CD14-positive monocyte (primary cell): ENCODE measurements at regions not wholly inside any gene's neighbourhood (a gene's known extent, or its start where the extent isn't known, plus 50 kb on each side); places are given as distances from the start of the nearest gene placed in this dataset.

Source experiments
- DNase-seq, 3 donors: peaks; one replicate each; pipeline ENCODE4 v3.0.0-alpha.2; 2011 to 2022
- H2AFZ ChIP-seq: 2 replicates; pipeline ENCODE4 v1.6.0; 2012; ENCODE audit warnings: mild to moderate bottlenecking, low read depth, low read length, inconsistent platforms; ENCODE audit not compliant: insufficient read depth, poor library complexity, severe bottlenecking
- H3K27ac ChIP-seq, 2 donors: 1 replicate in 1 of 2; 2 replicates in 1 of 2; pipeline ENCODE4 v1.5.1; 2012 to 2013; ENCODE audit warnings: low read length in 2 of 2, control low read depth in 1 of 2, inconsistent platforms in 1 of 2, low read depth in 1 of 2, mild to moderate bottlenecking in 1 of 2
- H3K27me3 ChIP-seq, 2 donors: one replicate each; pipeline versions ENCODE4 v1.6.0 to v1.6.1; 2011 to 2013; ENCODE audit warnings: low read length in 2 of 2; ENCODE audit not compliant: control insufficient read depth in 2 of 2, insufficient read depth in 2 of 2
- H3K36me3 ChIP-seq, 2 donors: replicated peaks in 1 of 2; 1 replicate in 1 of 2; 2 replicates in 1 of 2; pipeline versions ENCODE4 v1.5.1 to v1.6.1; 2012 to 2013; ENCODE audit warnings: low read length in 2 of 2, control low read depth in 1 of 2, inconsistent platforms in 1 of 2, mild to moderate bottlenecking in 1 of 2; ENCODE audit not compliant: insufficient read depth in 2 of 2, control insufficient read depth in 1 of 2
- H3K4me1 ChIP-seq, 2 donors: 1 replicate in 1 of 2; 2 replicates in 1 of 2; pipeline versions ENCODE4 v1.5.1 to v1.6.1; 2012 to 2013; ENCODE audit warnings: low read length in 2 of 2, control low read depth in 1 of 2, inconsistent platforms in 1 of 2, mild to moderate bottlenecking in 1 of 2, moderate library complexity in 1 of 2; ENCODE audit not compliant: insufficient read depth in 2 of 2, control insufficient read depth in 1 of 2
- H3K4me2 ChIP-seq: replicated peaks from 2 replicates; pipeline ENCODE3; 2012; ENCODE audit warnings: low read length, moderate library complexity, mild to moderate bottlenecking; ENCODE audit not compliant: poor library complexity, severe bottlenecking; ENCODE audit errors: extremely low read depth
- H3K4me3 ChIP-seq, 3 experiments: fragments of 200-600 bp in 1 of 3; sonication (generic) in 1 of 3; replicated peaks in 1 of 3; 1 replicate in 2 of 3; 2 replicates in 1 of 3; pipeline ENCODE4 v1.5.1; 2011 to 2013; ENCODE audit warnings: low read length in 3 of 3, mild to moderate bottlenecking in 3 of 3, control low read depth in 2 of 3, low read depth in 2 of 3, inconsistent platforms in 1 of 3, moderate library complexity in 1 of 3
- H3K79me2 ChIP-seq: 2 replicates; pipeline ENCODE4 v1.6.0; 2012; ENCODE audit warnings: mild to moderate bottlenecking, control low read depth, inconsistent platforms, low read length, moderate library complexity; ENCODE audit not compliant: insufficient read depth
- H3K9ac ChIP-seq: 2 replicates; pipeline ENCODE4 v1.6.0; 2017; ENCODE audit warnings: low read length, mild to moderate bottlenecking; ENCODE audit not compliant: insufficient read depth, poor library complexity, severe bottlenecking
- H3K9me3 ChIP-seq, 2 donors: replicated peaks in 1 of 2; 1 replicate in 1 of 2; 2 replicates in 1 of 2; pipeline versions ENCODE4 v1.5.1 to v1.6.1; 2012 to 2013; ENCODE audit warnings: low read length in 2 of 2, control low read depth in 1 of 2; ENCODE audit not compliant: control insufficient read depth in 1 of 2, insufficient read depth in 1 of 2
- H4K20me1 ChIP-seq: 2 replicates; pipeline ENCODE4 v1.6.0; 2012; ENCODE audit warnings: mild to moderate bottlenecking, low read length, control low read depth, moderate library complexity; ENCODE audit not compliant: insufficient read depth
- H3K27ac Mint-ChIP-seq, 7 donors: one replicate each; pipeline ENCODE4 v1.8.0; 2020; ENCODE audit warnings: mild to moderate bottlenecking in 7 of 7, mixed read lengths in 7 of 7, moderate library complexity in 6 of 7, inconsistent platforms in 2 of 7
- H3K27me3 Mint-ChIP-seq, 3 donors: one replicate each; pipeline ENCODE4 v1.8.0; 2021 to 2022; ENCODE audit warnings: low read depth in 3 of 3, mild to moderate bottlenecking in 3 of 3, mixed read lengths in 3 of 3, moderate library complexity in 3 of 3, inconsistent platforms in 1 of 3
- H3K36me3 Mint-ChIP-seq, 2 donors: one replicate each; pipeline ENCODE4 v1.8.0; 2020; ENCODE audit warnings: mixed read lengths in 2 of 2, inconsistent platforms in 1 of 2, mild to moderate bottlenecking in 1 of 2
- H3K4me1 Mint-ChIP-seq: one replicate; pipeline ENCODE4 v1.8.0; 2020; ENCODE audit warnings: mild to moderate bottlenecking, mixed read lengths
- H3K4me3 Mint-ChIP-seq, 2 donors: one replicate each; pipeline ENCODE4 v1.8.0; 2020; ENCODE audit warnings: mild to moderate bottlenecking in 2 of 2, mixed read lengths in 2 of 2, moderate library complexity in 1 of 2
- H3K9me3 Mint-ChIP-seq, 7 donors: one replicate each; pipeline ENCODE4 v1.8.0; 2020 to 2022; ENCODE audit warnings: mixed read lengths in 7 of 7, mild to moderate bottlenecking in 6 of 7, moderate library complexity in 6 of 7, inconsistent platforms in 2 of 7
- WGBS: methylation state at CpG from one replicate; pipeline ENCODE4 v1.1.5; 2013; ENCODE audit warnings: missing lambda C conversion rate; ENCODE audit not compliant: insufficient coverage; 5-methylcytosine and 5-hydroxymethylcytosine counted together
- intact Hi-C, 2 donors: fragments of 100-400 bp; cut with micrococcal nuclease; formaldehyde crosslinking; loops; one replicate each; pipeline versions ENCODE4 v1.15.0 to v1.15.1; 2023
- TF ChIP-seq, protein P1 (sequence below): fragments of 200-600 bp; IDR thresholded peaks from one replicate; pipeline ENCODE4 v1.8.0; 2022; ENCODE audit warnings: antibody characterized with exemption, mild to moderate bottlenecking

DNA sequence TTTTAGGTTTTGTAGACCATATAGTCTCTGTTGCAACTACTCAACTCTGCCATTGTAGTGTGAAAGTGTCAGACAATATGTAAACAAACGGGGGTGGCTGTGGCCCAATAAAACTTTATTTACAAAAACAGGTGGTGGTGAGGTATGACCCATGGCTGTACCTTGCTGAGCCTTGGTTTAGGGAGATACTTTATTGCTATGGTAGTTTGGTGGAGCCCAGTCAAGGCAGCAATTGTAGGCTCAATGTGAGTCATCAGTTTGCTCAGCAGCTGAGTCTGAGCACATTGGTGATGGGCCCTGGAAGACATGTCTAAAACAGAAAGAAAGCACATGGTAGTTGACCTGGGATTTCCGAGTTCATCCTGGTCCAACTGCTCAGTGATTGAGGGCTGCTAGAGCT is 242.5 kb downstream of the REEP3 start:
- H3K4me1 Mint-ChIP-seq = no peaks in the 10 kb centered on the region
- no peak overlapping the region for H3K4me3 Mint-ChIP-seq
- Histone ChIP-seq H2AFZ (no peak overlapping the region), H3K4me1 (no peaks in the 10 kb centered on the region), H3K27ac (no peak overlapping the region), H4K20me1 (no peaks in the 10 kb centered on the region), H3K4me2 (no peak overlapping the region), H3K9ac (no peak overlapping the region), H3K27me3 (peaks cover 0 to 4% of the 10 kb centered on the region in 2 donors), H3K36me3 (no peaks in the 10 kb centered on the region), H3K4me3 (no peak overlapping the region), H3K9me3 (no peaks in the 10 kb centered on the region), H3K79me2 (no peaks in the 10 kb centered on the region)
- peaks cover 0 to 1% (median 0%) of the 10 kb centered on the region in 7 donors for H3K9me3 Mint-ChIP-seq
- DNase-seq = no peak
- H3K27ac Mint-ChIP-seq = no peak overlapping the region
- no CpG with 5 or more reads among the region's 2 CpGs for WGBS
- no peaks in the 10 kb centered on the region for H3K36me3 Mint-ChIP-seq
- intact Hi-C loops = no loop called here
- TF ChIP-seq, protein P1, sequence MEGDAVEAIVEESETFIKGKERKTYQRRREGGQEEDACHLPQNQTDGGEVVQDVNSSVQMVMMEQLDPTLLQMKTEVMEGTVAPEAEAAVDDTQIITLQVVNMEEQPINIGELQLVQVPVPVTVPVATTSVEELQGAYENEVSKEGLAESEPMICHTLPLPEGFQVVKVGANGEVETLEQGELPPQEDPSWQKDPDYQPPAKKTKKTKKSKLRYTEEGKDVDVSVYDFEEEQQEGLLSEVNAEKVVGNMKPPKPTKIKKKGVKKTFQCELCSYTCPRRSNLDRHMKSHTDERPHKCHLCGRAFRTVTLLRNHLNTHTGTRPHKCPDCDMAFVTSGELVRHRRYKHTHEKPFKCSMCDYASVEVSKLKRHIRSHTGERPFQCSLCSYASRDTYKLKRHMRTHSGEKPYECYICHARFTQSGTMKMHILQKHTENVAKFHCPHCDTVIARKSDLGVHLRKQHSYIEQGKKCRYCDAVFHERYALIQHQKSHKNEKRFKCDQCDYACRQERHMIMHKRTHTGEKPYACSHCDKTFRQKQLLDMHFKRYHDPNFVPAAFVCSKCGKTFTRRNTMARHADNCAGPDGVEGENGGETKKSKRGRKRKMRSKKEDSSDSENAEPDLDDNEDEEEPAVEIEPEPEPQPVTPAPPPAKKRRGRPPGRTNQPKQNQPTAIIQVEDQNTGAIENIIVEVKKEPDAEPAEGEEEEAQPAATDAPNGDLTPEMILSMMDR = no peak
- peaks cover 5 to 19% (median 14%) of the 10 kb centered on the region in 3 donors for H3K27me3 Mint-ChIP-seq

DNA sequence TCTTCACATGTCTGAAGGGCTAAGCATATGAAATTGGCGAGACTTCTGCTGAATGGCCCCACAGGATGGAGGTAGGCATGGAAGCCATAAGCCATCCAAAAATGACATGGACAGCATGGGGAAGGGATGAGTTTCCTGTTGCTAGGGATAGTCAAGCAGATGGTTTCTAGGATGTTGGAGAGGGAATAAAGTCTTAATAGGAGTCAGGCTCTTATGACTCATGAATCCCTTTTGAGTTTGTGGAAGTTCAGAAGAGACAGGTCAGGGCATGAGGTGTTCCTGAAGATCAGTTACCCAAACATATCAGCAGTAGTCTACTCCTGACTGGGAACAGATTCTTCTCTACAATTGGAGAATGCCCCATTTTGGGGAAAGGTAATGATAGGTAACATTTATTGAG is 243.9 kb downstream of the REEP3 start:
- no peak overlapping the region for H3K9ac ChIP-seq
- H3K36me3 ChIP-seq = no peaks in the 10 kb centered on the region
- DNase-seq = no peak
- WGBS = 100% methylated on average over 1 of the region's 1 CpG
- no peak overlapping the region for H3K4me3 ChIP-seq
- peaks cover 0 to 1% (median 0%) of the 10 kb centered on the region in 7 donors for H3K9me3 Mint-ChIP-seq
- H3K4me3 Mint-ChIP-seq = no peak overlapping the region
- H3K79me2 ChIP-seq = no peaks in the 10 kb centered on the region
- H3K27me3 ChIP-seq = peaks cover 0 to 2% of the 10 kb centered on the region in 2 donors
- H3K4me1 ChIP-seq = no peaks in the 10 kb centered on the region
- peaks cover 3 to 12% (median 10%) of the 10 kb centered on the region in 3 donors for H3K27me3 Mint-ChIP-seq
- H3K4me2 ChIP-seq = no peak overlapping the region
- TF ChIP-seq, protein P1 = no peak
- no peak overlapping the region for H2AFZ ChIP-seq
- H4K20me1 ChIP-seq = no peaks in the 10 kb centered on the region
- no peaks in the 10 kb centered on the region for H3K4me1 Mint-ChIP-seq
- no peaks in the 10 kb centered on the region for H3K36me3 Mint-ChIP-seq
- H3K9me3 ChIP-seq = no peaks in the 10 kb centered on the region
- intact Hi-C loops = no loop called here
- no peak overlapping the region for H3K27ac ChIP-seq
- H3K27ac Mint-ChIP-seq = no peak overlapping the region
